Peyer's patch (tissue), 4 donors: ENCODE measurements at regions not wholly inside any gene's neighbourhood (a gene's known extent, or its start where the extent isn't known, plus 50 kb on each side); places are given as distances from the start of the nearest gene placed in this dataset.

Experiments
- DNase-seq, 3 donors: peaks; one replicate each; pipeline ENCODE4 v3.0.0-alpha.2; 2017 to 2019
- H3K27ac ChIP-seq, 4 donors: fragments of 200-600 bp; sonication (generic); one replicate each; pipeline ENCODE4 v1.5.1; 2016 to 2019
- H3K27me3 ChIP-seq, 2 donors: fragments of 200-600 bp; sonication (generic); one replicate each; pipeline ENCODE4 v1.5.1; 2019
- H3K36me3 ChIP-seq, 3 donors: fragments of 200-600 bp; sonication (generic); one replicate each; pipeline ENCODE4 v1.5.1; 2016 to 2019
- H3K4me1 ChIP-seq, 4 donors: fragments of 200-600 bp; sonication (generic); one replicate each; pipeline ENCODE4 v1.5.1; 2016 to 2019
- H3K4me3 ChIP-seq, 4 donors: fragments of 200-600 bp; sonication (generic); 1 replicate in 3 of 4; 2 replicates in 1 of 4; pipeline ENCODE4 v1.5.1; 2016 to 2019; ENCODE audit warnings: mild to moderate bottlenecking in 1 of 4
- H3K9me3 ChIP-seq, 4 donors: fragments of 200-600 bp; sonication (generic); one replicate each; pipeline ENCODE4 v1.5.1; 2016 to 2019; ENCODE audit warnings: mild to moderate bottlenecking in 1 of 4
- POLR2A ChIP-seq, 2 donors: fragments of 450-650 bp; IDR thresholded peaks; one replicate each; pipeline ENCODE4 v1.5.1; 2017; ENCODE audit warnings: antibody characterized with exemption in 2 of 2, mild to moderate bottlenecking in 2 of 2, moderate library complexity in 2 of 2
- TF ChIP-seq, protein P1 (sequence below), 6 experiments: fragments of 450-650 bp in 4 of 6; fragments of 200-600 bp in 2 of 6; sonication (generic) in 1 of 6; IDR thresholded peaks; one replicate each; pipeline ENCODE4 v1.5.1; 2017 to 2019; ENCODE audit warnings: antibody characterized with exemption in 6 of 6, mild to moderate bottlenecking in 3 of 6, moderate library complexity in 1 of 6

DNA sequence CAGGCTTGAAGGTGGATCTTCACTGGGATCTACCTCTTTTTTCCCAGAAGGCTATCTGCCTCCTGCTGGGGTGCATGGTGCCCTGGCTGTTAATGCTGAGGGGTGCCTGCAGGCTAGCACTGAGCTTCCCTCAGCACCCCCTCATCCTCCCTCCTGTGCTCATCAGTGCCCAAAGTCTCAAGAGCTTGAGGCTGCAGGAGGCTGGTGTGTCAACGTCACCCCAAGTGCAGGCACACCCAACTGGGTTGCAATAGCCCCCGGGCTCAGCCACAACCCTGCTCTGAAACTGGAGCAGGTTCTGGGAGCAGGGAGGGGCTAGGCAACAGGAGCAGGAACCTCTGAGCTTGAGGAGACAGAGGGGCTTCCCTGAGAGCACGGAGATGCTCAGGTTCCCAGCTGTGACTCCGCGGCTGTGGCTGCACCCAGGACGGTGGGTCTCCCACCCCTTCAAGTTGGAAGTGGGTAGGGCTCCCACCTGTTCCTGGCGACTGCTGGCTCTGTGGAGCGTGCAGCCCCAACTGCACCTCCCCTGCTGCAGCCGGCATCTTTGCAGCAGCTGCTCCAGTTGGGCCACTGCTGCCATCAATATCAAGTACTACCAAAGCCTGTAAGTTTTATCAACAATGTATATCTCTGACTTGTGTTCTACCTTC, 1266.6 kb upstream of the C9orf72 start:
- no peak overlapping the region for H3K4me3 ChIP-seq
- no peak overlapping the region for H3K27ac ChIP-seq
- TF ChIP-seq, protein P1, sequence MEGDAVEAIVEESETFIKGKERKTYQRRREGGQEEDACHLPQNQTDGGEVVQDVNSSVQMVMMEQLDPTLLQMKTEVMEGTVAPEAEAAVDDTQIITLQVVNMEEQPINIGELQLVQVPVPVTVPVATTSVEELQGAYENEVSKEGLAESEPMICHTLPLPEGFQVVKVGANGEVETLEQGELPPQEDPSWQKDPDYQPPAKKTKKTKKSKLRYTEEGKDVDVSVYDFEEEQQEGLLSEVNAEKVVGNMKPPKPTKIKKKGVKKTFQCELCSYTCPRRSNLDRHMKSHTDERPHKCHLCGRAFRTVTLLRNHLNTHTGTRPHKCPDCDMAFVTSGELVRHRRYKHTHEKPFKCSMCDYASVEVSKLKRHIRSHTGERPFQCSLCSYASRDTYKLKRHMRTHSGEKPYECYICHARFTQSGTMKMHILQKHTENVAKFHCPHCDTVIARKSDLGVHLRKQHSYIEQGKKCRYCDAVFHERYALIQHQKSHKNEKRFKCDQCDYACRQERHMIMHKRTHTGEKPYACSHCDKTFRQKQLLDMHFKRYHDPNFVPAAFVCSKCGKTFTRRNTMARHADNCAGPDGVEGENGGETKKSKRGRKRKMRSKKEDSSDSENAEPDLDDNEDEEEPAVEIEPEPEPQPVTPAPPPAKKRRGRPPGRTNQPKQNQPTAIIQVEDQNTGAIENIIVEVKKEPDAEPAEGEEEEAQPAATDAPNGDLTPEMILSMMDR (IDR thresholded peaks at IDR 0.05), result no peak
- no peak for TF ChIP-seq POLR2A (IDR thresholded peaks at IDR 0.05)
- H3K27me3 ChIP-seq, result no peaks in the 10 kb centered on the region
- H3K9me3 ChIP-seq, result no peaks in the 10 kb centered on the region
- no peaks in the 10 kb centered on the region for H3K4me1 ChIP-seq
- no peak for DNase-seq
- no peaks in the 10 kb centered on the region for H3K36me3 ChIP-seq

DNA sequence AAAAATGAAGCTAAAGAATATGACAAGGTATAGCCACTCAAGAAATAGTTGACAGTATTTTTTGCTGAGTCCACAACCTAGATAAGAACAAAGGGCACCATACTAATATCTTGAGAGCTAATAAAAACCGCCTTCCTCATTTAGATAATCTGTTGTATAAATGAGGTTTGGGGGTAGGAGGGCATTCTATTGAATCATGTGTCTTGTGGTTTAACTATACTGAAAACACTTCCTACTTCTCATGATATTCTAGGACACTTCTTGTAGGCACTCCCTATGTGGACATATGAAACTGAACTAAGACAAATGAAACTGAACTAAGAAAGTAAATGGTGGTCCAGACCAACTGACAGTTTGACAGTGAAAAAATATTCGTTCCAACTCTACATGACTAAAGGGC, 1268.5 kb upstream of the C9orf72 start:
- H3K4me3 ChIP-seq, result no peak overlapping the region
- H3K27me3 ChIP-seq, result no peaks in the 10 kb centered on the region
- H3K9me3 ChIP-seq, result no peaks in the 10 kb centered on the region
- H3K36me3 ChIP-seq, result no peaks in the 10 kb centered on the region
- H3K4me1 ChIP-seq, result no peaks in the 10 kb centered on the region
- no peak overlapping the region for H3K27ac ChIP-seq
- TF ChIP-seq, protein P1 (IDR thresholded peaks at IDR 0.05), result no peak
- TF ChIP-seq POLR2A (IDR thresholded peaks at IDR 0.05), result no peak
- no peak for DNase-seq

DNA sequence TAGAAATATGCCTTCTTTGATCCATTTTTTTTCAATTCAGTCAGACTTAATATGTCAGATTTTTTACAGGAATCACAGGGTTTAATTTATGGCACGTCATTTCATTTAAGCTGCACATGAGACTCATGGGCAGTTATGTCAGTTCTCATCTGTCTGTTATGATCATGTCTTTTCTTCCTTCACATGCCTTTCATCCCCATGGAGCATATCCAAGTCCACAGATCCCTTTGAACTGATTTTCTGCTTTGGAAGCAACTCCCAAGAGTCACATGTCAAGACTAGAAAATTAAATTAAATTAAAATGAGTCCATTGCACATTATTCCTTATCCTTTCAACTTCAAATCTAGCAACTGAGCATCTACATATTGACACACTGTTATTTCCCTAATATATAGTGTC, 1274.0 kb upstream of the C9orf72 start:
- no peak for TF ChIP-seq POLR2A (IDR thresholded peaks at IDR 0.05)
- TF ChIP-seq, protein P1 (IDR thresholded peaks at IDR 0.05), result no peak
- no peak for DNase-seq
- no peaks in the 10 kb centered on the region for H3K27me3 ChIP-seq
- no peak overlapping the region for H3K4me3 ChIP-seq
- H3K4me1 ChIP-seq, result no peaks in the 10 kb centered on the region
- H3K27ac ChIP-seq, result no peak overlapping the region
- no peaks in the 10 kb centered on the region for H3K36me3 ChIP-seq
- no peaks in the 10 kb centered on the region for H3K9me3 ChIP-seq

DNA sequence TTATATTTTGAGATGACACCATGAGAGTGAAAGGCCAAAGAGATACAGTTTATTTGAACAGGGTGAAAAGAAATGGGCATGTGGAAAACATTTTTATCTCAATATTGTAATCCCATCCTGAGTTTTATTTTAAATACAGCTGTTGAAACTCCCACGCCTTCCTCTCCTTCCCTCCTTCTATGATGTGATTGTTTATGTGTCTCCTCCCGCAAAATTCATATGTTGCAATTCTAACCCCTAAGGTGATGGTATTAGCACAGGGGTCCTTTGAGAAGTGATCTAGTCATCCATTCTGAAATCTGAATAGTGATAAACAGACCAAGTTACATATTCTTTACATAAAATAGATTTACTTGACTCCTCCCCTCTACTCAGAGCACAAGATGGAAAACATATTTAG, 1275.4 kb upstream of the C9orf72 start:
- no peak for DNase-seq
- Histone ChIP-seq H3K4me3 (no peak overlapping the region), H3K36me3 (no peaks in the 10 kb centered on the region), H3K4me1 (no peaks in the 10 kb centered on the region), H3K27ac (no peak overlapping the region), H3K9me3 (no peaks in the 10 kb centered on the region), H3K27me3 (no peaks in the 10 kb centered on the region)
- TF ChIP-seq, protein P1 (IDR thresholded peaks at IDR 0.05), result no peak
- no peak for TF ChIP-seq POLR2A (IDR thresholded peaks at IDR 0.05)

DNA sequence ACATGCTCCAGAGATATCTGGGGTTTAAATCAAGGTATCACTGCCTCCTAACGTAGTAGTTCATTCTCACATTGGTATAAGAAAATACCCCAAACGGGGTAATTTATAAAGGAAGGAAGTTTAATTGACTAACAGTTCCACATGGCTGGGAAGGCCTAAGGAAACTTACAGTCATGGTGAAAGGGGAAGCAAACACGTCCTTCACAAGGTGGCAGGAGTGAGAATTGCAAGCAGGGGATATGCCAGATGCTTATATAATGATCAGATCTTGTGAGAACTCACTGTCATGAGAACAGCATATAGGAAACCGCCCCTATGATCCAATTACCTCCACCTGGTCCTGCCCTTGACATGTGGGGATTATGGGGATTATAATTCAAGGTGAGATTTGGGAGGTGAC, 1280.2 kb upstream of the C9orf72 start:
- no peak for DNase-seq
- Histone ChIP-seq H3K9me3 (no peaks in the 10 kb centered on the region), H3K4me3 (no peak overlapping the region), H3K27ac (no peak overlapping the region), H3K27me3 (no peaks in the 10 kb centered on the region), H3K36me3 (no peaks in the 10 kb centered on the region), H3K4me1 (no peaks in the 10 kb centered on the region)
- no peak for TF ChIP-seq POLR2A (IDR thresholded peaks at IDR 0.05)
- TF ChIP-seq, protein P1 (IDR thresholded peaks at IDR 0.05), result no peak

DNA sequence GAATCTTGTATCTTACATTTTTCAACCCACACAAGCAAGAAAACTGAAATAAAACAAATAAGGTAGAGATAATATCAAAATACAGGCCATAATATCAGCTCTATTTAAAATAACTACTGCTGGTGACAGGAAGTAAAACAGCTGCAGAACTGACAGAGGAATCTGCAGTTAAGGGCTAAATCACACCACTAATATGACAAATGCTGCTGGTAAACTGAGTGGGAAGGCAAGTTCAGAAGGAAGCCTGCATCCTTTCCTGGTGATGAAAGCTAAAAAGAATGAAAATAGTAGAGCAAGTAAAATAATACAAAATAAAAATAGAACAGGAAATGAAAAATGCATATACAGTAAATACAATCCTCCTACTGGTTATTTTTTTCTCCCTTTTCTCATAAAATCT, 1293.7 kb upstream of the C9orf72 start:
- no peaks in the 10 kb centered on the region for H3K9me3 ChIP-seq
- DNase-seq, result no peak
- no peaks in the 10 kb centered on the region for H3K27me3 ChIP-seq
- no peak overlapping the region for H3K27ac ChIP-seq
- TF ChIP-seq, protein P1 (IDR thresholded peaks at IDR 0.05), result no peak
- TF ChIP-seq POLR2A (IDR thresholded peaks at IDR 0.05), result no peak
- no peaks in the 10 kb centered on the region for H3K36me3 ChIP-seq
- H3K4me1 ChIP-seq, result no peaks in the 10 kb centered on the region
- no peak overlapping the region for H3K4me3 ChIP-seq
